ENCODE measurements at regions not wholly inside any gene's neighbourhood (a gene's known extent, or its start where the extent isn't known, plus 50 kb on each side); places are given as distances from the start of the nearest gene placed in this dataset.
A peak's percentile ranks its signal among the peaks of the same experiment; 100 is the strongest.
"Not testable (repeated sequence)": the region's sequence is repeated elsewhere in the genome, so short reads cannot be mapped to it uniquely, and the experiment has no call there.

- Histone ChIP-seq H3K4me1 (peaks cover 0 to 13% (median 7%) of the 10 kb centered on the region in 6 donors), H3K36me3 (no peaks in the 10 kb centered on the region), H3K4me3 (no peak overlapping the region), H3K27me3 (replicated peaks in 1 of 7) (no peaks in the 10 kb centered on the region), H3K9me3 (no peaks in the 10 kb centered on the region), H3K27ac (peak overlapping the region in 1 of 8 donors; percentile 51)
- intact Hi-C loops (cut with DNase I; ENCODE audit: low total_unique reads) = no loop called here
- TF ChIP-seq POLR2A (IDR thresholded peaks at IDR 0.05) (no peak), CTCF (IDR thresholded peaks at IDR 0.05 in 8 of 11, conservative IDR thresholded peaks at IDR 0.05 in 3 of 11) (peak in 10 of 11 experiments; percentile 12 to 58 (median 40)), POLR2AphosphoS5 (IDR thresholded peaks at IDR 0.05) (no peak)
- 16 to 31% (median 23%) methylated on average over 2 of the region's 2 CpGs for WGBS, 5 donors
- DNase-seq = no peak
These were observed 78.0 kb upstream of the PNPT1 start for GRCh38 chr2:55771612-55772011.

- 62 to 80% (median 75%) methylated on average over 2 of the region's 2 CpGs for WGBS, 5 donors
- Histone ChIP-seq H3K4me1 (peaks cover 0 to 13% (median 7%) of the 10 kb centered on the region in 6 donors), H3K27ac (no peak overlapping the region), H3K4me3 (no peak overlapping the region), H3K9me3 (no peaks in the 10 kb centered on the region), H3K27me3 (replicated peaks in 1 of 7) (no peaks in the 10 kb centered on the region), H3K36me3 (no peaks in the 10 kb centered on the region)
- TF ChIP-seq POLR2A (IDR thresholded peaks at IDR 0.05) = no peak
- no peak for TF ChIP-seq POLR2AphosphoS5 (IDR thresholded peaks at IDR 0.05)
- TF ChIP-seq CTCF (IDR thresholded peaks at IDR 0.05 in 8 of 11, conservative IDR thresholded peaks at IDR 0.05 in 3 of 11) = no peak
- DNase-seq = no peak
- intact Hi-C loops (cut with DNase I; ENCODE audit: low total_unique reads) = no loop called here
These were observed 75.3 kb upstream of the PNPT1 start for GRCh38 chr2:55768991-55769390.

- TF ChIP-seq POLR2A (IDR thresholded peaks at IDR 0.05) (no peak), CTCF (IDR thresholded peaks at IDR 0.05 in 8 of 11, conservative IDR thresholded peaks at IDR 0.05 in 3 of 11) (no peak), POLR2AphosphoS5 (IDR thresholded peaks at IDR 0.05) (no peak)
- Histone ChIP-seq H3K4me1 (peaks cover 0 to 5% (median 1%) of the 10 kb centered on the region in 6 donors), H3K4me3 (no peak overlapping the region), H3K36me3 (no peaks in the 10 kb centered on the region), H3K9me3 (no peaks in the 10 kb centered on the region), H3K27ac (no peak overlapping the region), H3K27me3 (replicated peaks in 1 of 7) (no peaks in the 10 kb centered on the region)
- DNase-seq = no peak
- intact Hi-C loops (cut with DNase I; ENCODE audit: low total_unique reads) = no loop called here
These were observed 73.3 kb upstream of the PNPT1 start for GRCh38 chr2:55766947-55767346.

- WGBS, 5 donors = 44 to 94% (median 75%) methylated on average over 2 of the region's 2 CpGs
- H3K27ac ChIP-seq; H3K9me3 ChIP-seq; H3K4me1 ChIP-seq; H3K4me3 ChIP-seq; H3K27me3 ChIP-seq (replicated peaks in 1 of 7); DNase-seq; H3K36me3 ChIP-seq; intact Hi-C loops (cut with DNase I; ENCODE audit: low total_unique reads): not testable (repeated sequence)
These were observed 72.1 kb upstream of the PNPT1 start for GRCh38 chr2:55765708-55766107.

GRCh38 chr2:55763721-55764120, 70.1 kb upstream of the PNPT1 start:
- Histone ChIP-seq H3K27ac (no peak overlapping the region), H3K27me3 (replicated peaks in 1 of 7) (no peaks in the 10 kb centered on the region), H3K4me3 (no peak overlapping the region), H3K4me1 (no peaks in the 10 kb centered on the region), H3K9me3 (no peaks in the 10 kb centered on the region), H3K36me3 (no peaks in the 10 kb centered on the region)
- intact Hi-C loops (cut with DNase I; ENCODE audit: low total_unique reads) = no loop called here
- WGBS, 5 donors = 89 to 97% (median 90%) methylated on average over 1 of the region's 1 CpG
- no peak for DNase-seq
- TF ChIP-seq POLR2AphosphoS5 (IDR thresholded peaks at IDR 0.05) = no peak
- TF ChIP-seq CTCF (IDR thresholded peaks at IDR 0.05 in 8 of 11, conservative IDR thresholded peaks at IDR 0.05 in 3 of 11) = no peak
- no peak for TF ChIP-seq POLR2A (IDR thresholded peaks at IDR 0.05)
